Fibroblast of peridontal ligament (primary cell): ENCODE measurements at regions not wholly inside any gene's neighbourhood (a gene's known extent, or its start where the extent isn't known, plus 50 kb on each side); places are given as distances from the start of the nearest gene placed in this dataset.

Experiments used
- DNase-seq: peaks from one replicate; pipeline ENCODE4 v3.0.0-alpha.2; 2010; ENCODE audit errors: extremely low read depth

GRCh38 chr19:27672309-27673047 lies 1540.5 kb downstream of the UQCRFS1 start:
- DNase-seq = no peak

- DNase-seq = no peak
These were observed 1541.1 kb downstream of the UQCRFS1 start for GRCh38 chr19:27671876-27672275.

DNA sequence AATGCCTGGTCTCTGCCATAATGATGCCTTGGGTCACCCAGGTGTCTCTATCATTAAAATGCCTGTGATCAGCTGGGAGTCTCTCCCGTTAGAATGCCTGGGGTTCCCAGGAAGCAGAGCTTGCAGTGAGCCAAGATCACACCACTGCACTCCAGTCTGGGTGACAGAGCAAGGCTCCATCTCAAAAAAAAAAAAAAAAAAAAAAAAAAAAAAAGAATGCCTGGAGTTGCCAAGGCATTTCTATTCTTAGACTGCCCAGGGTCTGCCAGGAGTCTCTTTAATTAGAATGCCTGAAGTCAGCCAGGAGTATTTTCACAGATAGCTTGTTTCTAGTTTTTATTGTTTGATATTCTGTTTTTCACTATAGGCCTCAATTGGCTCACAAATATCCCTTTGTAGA lies 1552.5 kb downstream of the UQCRFS1 start:
- no peak for DNase-seq

- DNase-seq = no peak
These were observed 1555.5 kb downstream of the UQCRFS1 start for GRCh38 chr19:27657271-27658051.

DNA sequence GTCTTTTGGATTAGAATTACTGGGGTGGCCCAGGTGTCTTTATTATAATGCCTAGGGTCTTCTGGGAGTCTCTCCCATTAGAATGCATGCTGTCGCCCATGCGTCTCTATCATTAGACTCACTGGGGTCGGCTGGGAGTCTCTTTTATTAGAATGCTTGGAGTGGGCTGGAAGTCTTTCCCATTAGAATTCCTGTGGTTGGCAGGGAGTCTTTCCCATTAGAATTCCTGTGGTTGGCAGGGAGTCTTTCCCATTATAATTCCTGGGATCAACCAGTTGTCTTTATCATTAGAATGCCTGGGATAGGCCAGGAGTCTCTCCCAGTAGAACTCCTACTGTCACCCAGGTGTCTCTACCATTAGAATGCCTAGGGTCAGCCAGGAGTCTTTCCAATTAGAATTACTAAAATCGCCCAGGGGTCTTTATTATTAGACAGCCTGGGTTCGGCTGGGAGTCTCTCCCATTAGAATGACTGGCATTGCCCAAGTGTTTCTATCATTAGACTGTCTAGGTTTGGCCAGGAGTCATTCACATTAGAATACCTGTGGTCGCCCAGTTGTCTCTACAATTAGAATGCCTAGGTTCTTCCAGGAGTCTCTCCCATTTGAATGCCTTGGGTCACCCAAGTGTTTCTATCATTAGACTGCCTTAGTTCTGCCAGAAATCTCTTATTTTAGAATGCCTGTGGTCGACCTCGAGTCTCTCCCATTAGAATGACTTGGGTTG lies 1558.5 kb downstream of the UQCRFS1 start:
- DNase-seq = no peak

DNA sequence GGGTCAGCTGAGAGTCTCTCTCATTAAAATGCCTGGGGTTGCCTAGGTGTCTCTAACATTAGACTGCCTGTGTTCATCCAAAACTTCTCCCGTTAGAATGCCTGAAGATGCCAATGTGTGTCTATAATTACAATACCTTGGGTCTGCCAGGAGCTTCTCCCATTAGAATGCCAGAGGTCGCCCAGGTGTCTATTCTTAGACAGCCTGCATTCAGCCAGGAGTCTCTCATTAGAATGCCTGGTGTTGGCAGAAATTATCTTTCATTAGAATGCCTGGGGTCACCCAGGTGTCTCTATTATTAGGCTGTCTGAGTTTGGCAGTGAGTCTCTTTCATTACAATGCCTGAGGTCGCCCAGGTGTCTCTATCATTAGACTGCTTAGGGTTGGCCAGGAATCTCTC lies 1560.2 kb downstream of the UQCRFS1 start:
- no peak for DNase-seq

DNA sequence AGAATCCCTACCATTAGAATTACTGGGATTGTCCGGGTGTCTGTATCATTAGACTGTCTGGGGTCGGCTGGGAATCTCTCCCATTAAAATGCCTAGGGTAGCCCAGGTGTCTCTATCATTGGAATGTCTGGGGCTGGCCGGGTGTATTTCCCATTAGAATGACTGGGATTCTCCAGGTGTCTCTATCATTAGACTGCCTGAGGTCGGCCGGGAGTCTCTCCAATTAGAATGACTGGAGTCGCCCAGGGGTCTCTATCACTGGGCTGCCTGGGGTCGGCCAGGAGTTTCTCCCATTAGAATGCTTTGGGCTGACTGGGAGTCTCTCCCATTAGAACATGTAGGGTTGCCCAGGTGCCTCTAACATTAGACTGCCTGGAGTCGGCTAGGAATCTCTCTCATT lies 1560.7 kb downstream of the UQCRFS1 start:
- DNase-seq = no peak

DNA sequence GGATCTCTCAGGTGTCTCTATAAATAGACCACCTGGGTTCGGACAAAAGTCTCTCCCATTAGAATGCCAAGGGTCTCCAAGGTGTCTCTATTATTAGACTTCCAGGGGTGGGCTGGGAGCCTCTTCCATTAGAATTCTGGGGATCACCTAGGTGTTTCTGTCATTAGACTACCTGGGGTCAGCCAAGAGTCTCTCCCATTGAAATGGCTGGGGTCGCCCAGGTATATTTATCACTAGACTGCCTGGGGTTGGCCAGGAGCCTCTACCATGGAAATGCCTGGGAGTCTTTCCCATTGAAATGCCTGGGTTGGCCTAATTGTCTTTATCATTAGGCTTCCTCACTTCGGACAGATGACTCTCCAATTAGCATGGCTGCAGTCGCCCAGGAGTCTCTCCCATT lies 1565.5 kb downstream of the UQCRFS1 start:
- no peak for DNase-seq

DNA sequence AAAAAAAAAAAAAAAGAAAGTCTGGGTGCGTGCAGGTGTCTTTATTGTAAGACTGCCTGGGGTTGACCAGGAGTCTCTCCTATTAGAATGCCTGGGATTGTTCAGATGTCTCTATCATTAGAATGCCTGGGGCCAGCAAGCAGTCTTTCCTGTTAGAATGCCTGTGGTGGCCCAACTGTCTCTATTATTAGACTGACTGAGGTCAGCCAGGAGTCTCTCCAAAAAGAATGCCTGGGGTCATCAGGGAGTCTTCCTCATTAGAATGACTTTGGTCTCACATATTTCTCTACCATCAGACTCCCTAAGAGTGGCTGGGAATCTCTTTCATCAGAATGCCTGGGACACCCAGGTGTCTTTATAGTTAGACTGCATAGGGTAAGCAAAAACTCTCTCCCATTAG lies 1577.5 kb downstream of the UQCRFS1 start:
- DNase-seq = no peak

DNA sequence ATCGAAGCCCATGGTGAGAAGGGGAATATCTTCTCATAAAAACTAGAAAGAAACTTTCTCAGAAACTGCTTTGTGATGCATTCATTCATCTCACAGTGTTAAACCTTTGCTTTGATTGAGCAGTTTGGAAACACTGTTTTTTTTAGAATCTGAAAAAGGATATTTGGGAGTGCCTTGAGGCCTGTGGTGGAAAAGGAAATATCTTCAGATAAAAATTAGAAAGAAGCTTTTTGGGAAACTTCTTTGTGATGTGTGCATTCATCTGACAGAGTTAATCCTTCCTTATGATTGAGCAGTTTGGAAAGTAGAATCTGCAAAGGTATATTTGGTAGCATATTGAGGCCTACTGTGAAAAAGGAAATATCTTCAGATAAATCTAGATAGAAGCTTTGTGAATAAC lies 1594.9 kb downstream of the UQCRFS1 start:
- DNase-seq = no peak

DNA sequence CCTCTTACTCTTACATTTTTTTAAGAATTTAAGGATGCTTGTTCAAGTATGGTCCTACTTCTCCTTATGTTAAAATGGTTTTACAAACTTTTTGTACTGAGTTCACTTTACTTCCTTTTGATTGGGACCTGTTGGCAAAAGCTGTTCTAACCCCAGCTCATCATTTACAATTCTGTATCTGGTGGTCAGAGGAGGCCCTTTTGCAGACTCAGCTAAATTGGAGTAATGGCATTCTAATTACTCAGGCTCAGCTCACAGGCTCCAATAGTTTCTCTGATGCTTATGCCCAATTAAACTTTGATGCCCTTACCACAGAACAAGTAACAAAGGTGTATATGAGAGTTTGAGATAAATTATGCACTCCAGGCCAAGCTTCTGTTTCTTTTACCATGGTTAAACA lies 1632.0 kb downstream of the UQCRFS1 start:
- DNase-seq = no peak
